B cell (primary cell): ENCODE measurements at regions not wholly inside any gene's neighbourhood (a gene's known extent, or its start where the extent isn't known, plus 50 kb on each side); places are given as distances from the start of the nearest gene placed in this dataset.

Experiments used
- ATAC-seq: fragments of 200-7000 bp; cut with Tn5 transposase; one replicate; pipeline ENCODE4 v1.10.0; 2021; ENCODE audit warnings: low read depth, mild to moderate bottlenecking, moderate number of reproducible peaks, moderate library complexity
- CTCF ChIA-PET: fragments of 350-600 bp; sonication (Branson Sonifier 250); formaldehyde crosslinking; loops from one replicate; lab custom pipeline; 2021; ENCODE audit warnings: antibody characterized with exemption, inconsistent platforms; lab: Charles Lee
- POLR2A ChIA-PET: fragments of 350-600 bp; sonication (Branson Sonifier 250); formaldehyde crosslinking; loops from one replicate; lab custom pipeline; 2021; ENCODE audit warnings: antibody characterized with exemption; lab: Charles Lee
- DNase-seq: peaks from one replicate; pipeline ENCODE4 v3.0.0; 2013
- H2AFZ ChIP-seq: 2 replicates; pipeline ENCODE4 v1.6.1; 2012; ENCODE audit warnings: mild to moderate bottlenecking, low read depth, low read length; ENCODE audit not compliant: insufficient read depth, poor library complexity, severe bottlenecking
- H3K27ac ChIP-seq, 2 donors: 1 replicate in 1 of 2; 2 replicates in 1 of 2; pipeline ENCODE4 v1.5.1; 2012 to 2013; ENCODE audit warnings: low read length in 2 of 2, mild to moderate bottlenecking in 2 of 2, moderate library complexity in 1 of 2
- H3K27me3 ChIP-seq, 4 experiments: fragments of 200-600 bp in 1 of 4; sonication (generic) in 1 of 4; replicated peaks in 1 of 4; 1 replicate in 2 of 4; 2 replicates in 2 of 4; pipeline versions ENCODE4 v1.6.1 to v1.7.0; 2013 to 2016; ENCODE audit warnings: low read length in 3 of 4, mild to moderate bottlenecking in 2 of 4, mixed read lengths in 1 of 4, moderate library complexity in 1 of 4; ENCODE audit not compliant: insufficient read depth in 4 of 4, control insufficient read depth in 3 of 4; ENCODE audit errors: control extremely low read depth in 1 of 4
- H3K36me3 ChIP-seq, 2 experiments: replicated peaks in 1 of 2; 1 replicate in 1 of 2; 2 replicates in 1 of 2; pipeline versions ENCODE4 v1.6.1 to v1.7.1; 2013; ENCODE audit warnings: low read length in 1 of 2; ENCODE audit not compliant: insufficient read depth in 2 of 2, control insufficient read depth in 1 of 2; ENCODE audit errors: control extremely low read depth in 1 of 2, extremely low read depth in 1 of 2
- H3K4me1 ChIP-seq, 2 donors: fragments of 200-600 bp in 1 of 2; sonication (generic) in 1 of 2; 1 replicate in 1 of 2; 2 replicates in 1 of 2; pipeline versions ENCODE4 v1.5.1 to v1.6.1; 2013 to 2017; ENCODE audit warnings: low read length in 2 of 2; ENCODE audit not compliant: control insufficient read depth in 2 of 2, insufficient read depth in 2 of 2
- H3K4me2 ChIP-seq: replicated peaks from 2 replicates; pipeline ENCODE3; 2012; ENCODE audit warnings: mild to moderate bottlenecking, low read depth, low read length; ENCODE audit not compliant: poor library complexity, severe bottlenecking
- H3K4me3 ChIP-seq, 5 experiments: fragments of 200-600 bp in 1 of 5; sonication (generic) in 1 of 5; 1 replicate in 3 of 5; 2 replicates in 2 of 5; pipeline versions ENCODE4 v1.5.1 to v1.7.0; 2011 to 2016; ENCODE audit warnings: low read length in 4 of 5, mild to moderate bottlenecking in 4 of 5, low read depth in 2 of 5, control low read depth in 1 of 5, moderate library complexity in 1 of 5; ENCODE audit not compliant: insufficient read depth in 1 of 5; ENCODE audit errors: control extremely low read depth in 1 of 5, extremely low read depth in 1 of 5
- H3K79me2 ChIP-seq: fragments of 200-600 bp; sonication (generic); one replicate; pipeline ENCODE4 v1.6.0; 2016; ENCODE audit warnings: low read length; ENCODE audit not compliant: control insufficient read depth, insufficient read depth
- H3K9ac ChIP-seq: fragments of 200-600 bp; sonication (generic); 2 replicates; pipeline ENCODE4 v1.6.1; 2017; ENCODE audit warnings: mild to moderate bottlenecking, low read length, moderate library complexity
- H3K9me3 ChIP-seq, 3 donors: one replicate each; pipeline versions ENCODE4 v1.6.1 to v1.7.1; 2013; ENCODE audit warnings: low read length in 2 of 3; ENCODE audit not compliant: control insufficient read depth in 2 of 3, insufficient read depth in 1 of 3; ENCODE audit errors: control extremely low read depth in 1 of 3
- H4K20me1 ChIP-seq: 2 replicates; pipeline ENCODE4 v1.6.0; 2012; ENCODE audit warnings: mild to moderate bottlenecking, low read length; ENCODE audit not compliant: insufficient read depth, control insufficient read depth, poor library complexity, severe bottlenecking
- H3K27ac Mint-ChIP-seq: one replicate; pipeline ENCODE4 v1.8.0; 2021; ENCODE audit warnings: mixed read lengths
- H3K27me3 Mint-ChIP-seq: one replicate; pipeline ENCODE4 v1.8.0; 2021; ENCODE audit warnings: mixed read lengths
- H3K4me1 Mint-ChIP-seq: one replicate; pipeline ENCODE4 v1.8.0; 2021; ENCODE audit warnings: mixed read lengths
- H3K4me3 Mint-ChIP-seq: one replicate; pipeline ENCODE4 v1.8.0; 2021; ENCODE audit warnings: mixed read lengths
- H3K9me3 Mint-ChIP-seq: one replicate; pipeline ENCODE4 v1.8.0; 2022; ENCODE audit warnings: mixed read lengths; ENCODE audit not compliant: insufficient read depth
- EZH2 ChIP-seq: IDR thresholded peaks from 2 replicates; pipeline ENCODE4 v1.6.1; 2012; ENCODE audit warnings: borderline replicate concordance, low read depth, mild to moderate bottlenecking, moderate library complexity, low read length; ENCODE audit not compliant: insufficient read depth, poor library complexity, severe bottlenecking
- WGBS: methylation state at CpG from one replicate; pipeline ENCODE4 v1.1.5; 2013; ENCODE audit warnings: missing lambda C conversion rate; ENCODE audit not compliant: insufficient coverage; 5-methylcytosine and 5-hydroxymethylcytosine counted together
- intact Hi-C: fragments of 100-400 bp; cut with micrococcal nuclease; formaldehyde crosslinking; loops from one replicate; pipeline ENCODE4 v1.10.0; 2022
- TF ChIP-seq, protein P1 (sequence below): fragments of 200-600 bp; IDR thresholded peaks from one replicate; pipeline ENCODE4 v1.8.0; 2022; ENCODE audit warnings: antibody characterized with exemption, mild to moderate bottlenecking

DNA sequence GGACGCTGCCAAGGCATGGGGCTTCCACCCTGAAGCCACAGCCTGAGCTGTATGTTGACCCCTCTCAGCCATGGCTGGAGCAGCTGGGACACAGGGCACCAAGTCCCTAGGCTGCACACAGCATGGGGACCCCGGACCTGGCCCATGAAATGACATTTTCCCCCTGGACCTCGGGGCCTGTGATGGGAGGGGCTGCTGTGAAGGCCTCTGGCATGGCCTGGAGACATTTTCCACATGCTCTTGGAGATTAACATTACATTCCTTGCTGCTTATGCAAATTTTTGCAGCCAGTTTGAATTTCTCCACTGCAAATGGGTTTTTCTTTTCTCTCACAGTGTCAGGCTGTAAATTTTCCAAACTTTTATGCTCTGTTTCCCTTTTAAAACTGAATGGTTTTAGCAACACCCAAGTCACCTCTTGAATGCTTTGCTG is 463.6 kb downstream of the ZWINT start:
- POLR2A ChIA-PET: no interaction called here
- intact Hi-C loops: no loop called here
- Mint-ChIP-seq H3K4me3 (no peak overlapping the region), H3K27me3 (no peaks in the 10 kb centered on the region), H3K27ac (no peak overlapping the region), H3K4me1 (no peaks in the 10 kb centered on the region), H3K9me3 (peaks cover 7% of the 10 kb centered on the region)
- 68% methylated on average over 2 of the region's 3 CpGs for WGBS
- Histone ChIP-seq H3K9me3 (peaks cover 0 to 2% (median 1%) of the 10 kb centered on the region in 3 donors), H3K27ac (no peak overlapping the region), H3K36me3 (no peaks in the 10 kb centered on the region), H3K4me3 (no peak overlapping the region), H2AFZ (no peak overlapping the region), H3K79me2 (no peaks in the 10 kb centered on the region), H4K20me1 (no peaks in the 10 kb centered on the region), H3K4me2 (no peak overlapping the region), H3K9ac (no peak overlapping the region), H3K27me3 (no peaks in the 10 kb centered on the region), H3K4me1 (no peaks in the 10 kb centered on the region)
- TF ChIP-seq, protein P1, sequence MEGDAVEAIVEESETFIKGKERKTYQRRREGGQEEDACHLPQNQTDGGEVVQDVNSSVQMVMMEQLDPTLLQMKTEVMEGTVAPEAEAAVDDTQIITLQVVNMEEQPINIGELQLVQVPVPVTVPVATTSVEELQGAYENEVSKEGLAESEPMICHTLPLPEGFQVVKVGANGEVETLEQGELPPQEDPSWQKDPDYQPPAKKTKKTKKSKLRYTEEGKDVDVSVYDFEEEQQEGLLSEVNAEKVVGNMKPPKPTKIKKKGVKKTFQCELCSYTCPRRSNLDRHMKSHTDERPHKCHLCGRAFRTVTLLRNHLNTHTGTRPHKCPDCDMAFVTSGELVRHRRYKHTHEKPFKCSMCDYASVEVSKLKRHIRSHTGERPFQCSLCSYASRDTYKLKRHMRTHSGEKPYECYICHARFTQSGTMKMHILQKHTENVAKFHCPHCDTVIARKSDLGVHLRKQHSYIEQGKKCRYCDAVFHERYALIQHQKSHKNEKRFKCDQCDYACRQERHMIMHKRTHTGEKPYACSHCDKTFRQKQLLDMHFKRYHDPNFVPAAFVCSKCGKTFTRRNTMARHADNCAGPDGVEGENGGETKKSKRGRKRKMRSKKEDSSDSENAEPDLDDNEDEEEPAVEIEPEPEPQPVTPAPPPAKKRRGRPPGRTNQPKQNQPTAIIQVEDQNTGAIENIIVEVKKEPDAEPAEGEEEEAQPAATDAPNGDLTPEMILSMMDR: no peak
- no peak for TF ChIP-seq EZH2
- CTCF ChIA-PET: no interaction called here
- DNase-seq: no peak
- no peak for ATAC-seq

DNA sequence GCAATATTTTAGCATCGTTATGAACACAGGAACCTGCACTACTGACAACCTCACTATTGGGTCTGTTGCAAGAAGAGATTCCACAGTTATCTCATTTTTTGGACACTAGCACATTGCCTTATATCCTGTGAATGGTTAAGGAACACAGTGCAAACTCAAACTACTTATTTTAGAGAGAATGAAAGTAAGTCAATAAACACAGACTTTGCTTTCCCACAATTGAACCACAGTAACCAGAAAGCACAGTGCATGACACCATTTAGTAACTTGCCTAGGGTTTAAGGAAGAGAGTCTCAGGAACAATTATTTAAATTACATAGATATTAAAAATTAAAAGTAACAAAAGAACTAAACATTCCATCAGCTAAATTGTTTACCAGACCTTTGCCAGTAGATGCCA is 468.8 kb downstream of the ZWINT start:
- H3K9me3 Mint-ChIP-seq: peaks cover 3% of the 10 kb centered on the region
- Histone ChIP-seq H4K20me1 (no peaks in the 10 kb centered on the region), H3K27ac (no peak overlapping the region), H3K36me3 (no peaks in the 10 kb centered on the region), H3K9me3 (no peaks in the 10 kb centered on the region), H3K4me2 (no peak overlapping the region), H3K4me3 (no peak overlapping the region), H3K4me1 (no peaks in the 10 kb centered on the region), H3K9ac (no peak overlapping the region), H3K79me2 (no peaks in the 10 kb centered on the region), H3K27me3 (no peaks in the 10 kb centered on the region), H2AFZ (no peak overlapping the region)
- TF ChIP-seq, protein P1: no peak
- no peak for TF ChIP-seq EZH2
- ChIA-PET CTCF (no interaction called here), POLR2A (no interaction called here)
- WGBS: no CpG with 5 or more reads among the region's 1 CpG
- DNase-seq (no peak), ATAC-seq (no peak)
- no peak overlapping the region for H3K4me3 Mint-ChIP-seq
- H3K27me3 Mint-ChIP-seq: no peaks in the 10 kb centered on the region
- no peak overlapping the region for H3K27ac Mint-ChIP-seq
- H3K4me1 Mint-ChIP-seq: no peaks in the 10 kb centered on the region
- intact Hi-C loops: no loop called here
